GM19240 (cell line): ENCODE measurements at regions not wholly inside any gene's neighbourhood (a gene's known extent, or its start where the extent isn't known, plus 50 kb on each side); places are given as distances from the start of the nearest gene placed in this dataset.

Experiments
- DNase-seq: peaks from one replicate; pipeline ENCODE4 v3.0.0; 2011; ENCODE audit warnings: low spot score; ENCODE audit not compliant: insufficient read length

GRCh38 chr21:14869984-14870852 is 194.6 kb downstream of the NRIP1 start:
- DNase-seq = no peak

GRCh38 chr21:14866859-14867765 is 197.7 kb downstream of the NRIP1 start:
- no peak for DNase-seq

- DNase-seq = no peak
Observed at GRCh38 chr21:14864211-14865021, 200.4 kb downstream of the NRIP1 start.

GRCh38 chr21:14863745-14864210 is 201.0 kb downstream of the NRIP1 start:
- DNase-seq = no peak

GRCh38 chr21:14862794-14863720 is 201.7 kb downstream of the NRIP1 start:
- no peak for DNase-seq

- DNase-seq = no peak
Observed at GRCh38 chr21:14858311-14858710, 206.5 kb downstream of the NRIP1 start.

GRCh38 chr21:14857529-14857928 is 207.3 kb downstream of the NRIP1 start:
- DNase-seq = no peak

- no peak for DNase-seq
Observed at GRCh38 chr21:14850394-14850793, 214.4 kb downstream of the NRIP1 start.

- DNase-seq = no peak
Observed at GRCh38 chr21:14846621-14847020, 218.2 kb downstream of the NRIP1 start.

- DNase-seq = no peak
Observed at GRCh38 chr21:14844001-14844400, 220.8 kb downstream of the NRIP1 start.

GRCh38 chr21:14842601-14843000 is 222.2 kb downstream of the NRIP1 start:
- DNase-seq = no peak

- DNase-seq = no peak
Observed at GRCh38 chr21:14841511-14842472, 223.0 kb downstream of the NRIP1 start.

GRCh38 chr21:14838400-14838799 is 226.4 kb downstream of the NRIP1 start:
- no peak for DNase-seq

GRCh38 chr21:14836950-14837349 is 227.8 kb downstream of the NRIP1 start:
- no peak for DNase-seq

- no peak for DNase-seq
Observed at GRCh38 chr21:14833666-14834351, 231.0 kb downstream of the NRIP1 start.

- no peak for DNase-seq
Observed at GRCh38 chr21:14833241-14833640, 231.6 kb downstream of the NRIP1 start.

- no peak for DNase-seq
Observed at GRCh38 chr21:14830307-14830706, 234.5 kb downstream of the NRIP1 start.

- no peak for DNase-seq
Observed at GRCh38 chr21:14829685-14830084, 235.1 kb downstream of the NRIP1 start.
